Mucosa of rectum (tissue), 2 donors: ENCODE measurements at regions not wholly inside any gene's neighbourhood (a gene's known extent, or its start where the extent isn't known, plus 50 kb on each side); places are given as distances from the start of the nearest gene placed in this dataset.

Experiments
- H3K27ac ChIP-seq, 2 donors: one replicate each; pipeline ENCODE4 v1.7.0; 2013; ENCODE audit warnings: inconsistent platforms in 2 of 2, low read depth in 2 of 2, low read length in 2 of 2
- H3K27me3 ChIP-seq, 2 donors: one replicate each; pipeline ENCODE4 v1.7.0; 2013; ENCODE audit warnings: low read length in 2 of 2; ENCODE audit not compliant: control insufficient read depth in 2 of 2, insufficient read depth in 2 of 2
- H3K36me3 ChIP-seq, 2 donors: one replicate each; pipeline ENCODE4 v1.7.0; 2013; ENCODE audit warnings: low read length in 2 of 2; ENCODE audit not compliant: control insufficient read depth in 2 of 2, insufficient read depth in 2 of 2
- H3K4me1 ChIP-seq, 2 donors: one replicate each; pipeline ENCODE4 v1.7.0; 2013; ENCODE audit warnings: low read length in 2 of 2, mild to moderate bottlenecking in 1 of 2; ENCODE audit not compliant: control insufficient read depth in 2 of 2, insufficient read depth in 2 of 2
- H3K4me3 ChIP-seq, 2 donors: one replicate each; pipeline ENCODE4 v1.7.0; 2013; ENCODE audit warnings: low read length in 2 of 2
- H3K9ac ChIP-seq, 2 donors: one replicate each; pipeline ENCODE4 v1.7.0; 2013; ENCODE audit warnings: low read length in 2 of 2, low read depth in 1 of 2, mild to moderate bottlenecking in 1 of 2
- H3K9me3 ChIP-seq, 2 donors: one replicate each; pipeline ENCODE4 v1.7.0; 2013; ENCODE audit warnings: low read length in 2 of 2; ENCODE audit not compliant: control insufficient read depth in 2 of 2
- donor health status: healthy.
- donor health status: Normal muscosa, but diverticular disease.

- no peak overlapping the region for H3K9ac ChIP-seq
- no peak overlapping the region for H3K4me3 ChIP-seq
- no peak overlapping the region for H3K27ac ChIP-seq
- H3K4me1 ChIP-seq = no peaks in the 10 kb centered on the region
- H3K36me3 ChIP-seq = no peaks in the 10 kb centered on the region
- H3K27me3 ChIP-seq = no peaks in the 10 kb centered on the region
- H3K9me3 ChIP-seq = no peaks in the 10 kb centered on the region
These were observed 343.2 kb upstream of the ZP4 start for GRCh38 chr1:238233966-238234365.

GRCh38 chr1:238232084-238232710, 341.5 kb upstream of the ZP4 start:
- H3K9ac ChIP-seq = no peak overlapping the region
- no peak overlapping the region for H3K4me3 ChIP-seq
- no peaks in the 10 kb centered on the region for H3K4me1 ChIP-seq
- H3K27me3 ChIP-seq = no peaks in the 10 kb centered on the region
- no peak overlapping the region for H3K27ac ChIP-seq
- no peaks in the 10 kb centered on the region for H3K36me3 ChIP-seq
- H3K9me3 ChIP-seq = no peaks in the 10 kb centered on the region

- no peaks in the 10 kb centered on the region for H3K4me1 ChIP-seq
- H3K36me3 ChIP-seq = no peaks in the 10 kb centered on the region
- no peaks in the 10 kb centered on the region for H3K9me3 ChIP-seq
- no peak overlapping the region for H3K4me3 ChIP-seq
- H3K9ac ChIP-seq = no peak overlapping the region
- no peak overlapping the region for H3K27ac ChIP-seq
- H3K27me3 ChIP-seq = no peaks in the 10 kb centered on the region
These were observed 336.1 kb upstream of the ZP4 start for GRCh38 chr1:238226810-238227209.

DNA sequence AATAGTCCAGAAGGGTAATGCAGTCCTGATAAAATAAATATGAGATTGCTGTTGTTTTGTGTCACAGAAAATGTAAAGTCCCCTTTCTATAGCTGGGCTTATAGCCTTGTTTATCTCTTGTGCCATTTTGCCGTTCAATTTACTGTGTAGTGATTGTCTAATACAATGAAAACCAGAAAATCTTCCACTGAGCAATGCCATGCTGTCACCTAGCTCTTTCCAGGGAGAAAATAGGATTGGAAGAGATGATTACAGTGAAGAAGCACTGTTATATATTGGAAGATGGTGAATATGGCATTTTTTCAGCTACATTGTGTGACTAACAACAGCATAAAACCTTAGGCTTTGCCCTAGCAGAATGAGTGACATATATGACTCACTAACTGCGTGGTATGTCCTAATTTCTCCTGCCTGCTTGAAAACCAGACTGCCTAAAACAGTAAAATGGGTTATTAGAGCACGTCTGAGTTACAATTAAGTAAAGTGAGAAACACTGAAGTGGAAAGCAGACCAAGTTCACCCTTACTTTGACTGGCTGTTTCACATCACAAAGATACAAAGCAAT, 332.4 kb upstream of the ZP4 start:
- no peak overlapping the region for H3K4me3 ChIP-seq
- no peaks in the 10 kb centered on the region for H3K9me3 ChIP-seq
- no peaks in the 10 kb centered on the region for H3K27me3 ChIP-seq
- H3K36me3 ChIP-seq = no peaks in the 10 kb centered on the region
- no peaks in the 10 kb centered on the region for H3K4me1 ChIP-seq
- H3K9ac ChIP-seq = no peak overlapping the region
- no peak overlapping the region for H3K27ac ChIP-seq

DNA sequence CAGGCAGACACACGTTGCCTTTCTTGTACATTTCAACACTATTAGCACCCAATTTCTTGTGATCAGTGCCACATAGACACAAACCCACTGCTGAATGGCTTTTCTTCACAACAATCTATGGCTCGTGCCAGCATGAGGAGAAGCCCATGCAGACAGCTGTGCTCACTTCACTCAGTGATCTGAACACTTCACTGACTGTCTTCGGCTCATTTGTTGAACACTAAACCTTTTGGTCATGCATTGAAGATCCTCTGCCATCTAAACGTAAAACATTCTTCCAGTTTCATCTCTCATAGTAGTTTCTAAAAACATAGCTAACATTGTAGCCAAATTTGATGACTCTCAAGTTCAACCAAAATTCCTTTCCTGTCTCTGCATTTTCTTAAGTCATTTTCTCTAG, 331.0 kb upstream of the ZP4 start:
- H3K9me3 ChIP-seq = no peaks in the 10 kb centered on the region
- no peak overlapping the region for H3K9ac ChIP-seq
- no peak overlapping the region for H3K27ac ChIP-seq
- no peaks in the 10 kb centered on the region for H3K36me3 ChIP-seq
- no peaks in the 10 kb centered on the region for H3K4me1 ChIP-seq
- H3K4me3 ChIP-seq = no peak overlapping the region
- H3K27me3 ChIP-seq = no peaks in the 10 kb centered on the region

GRCh38 chr1:238214449-238214848, 323.7 kb upstream of the ZP4 start:
- Histone ChIP-seq H3K27ac (no peak overlapping the region), H3K36me3 (no peaks in the 10 kb centered on the region), H3K4me1 (no peaks in the 10 kb centered on the region), H3K4me3 (no peak overlapping the region), H3K9me3 (no peaks in the 10 kb centered on the region), H3K9ac (no peak overlapping the region), H3K27me3 (no peaks in the 10 kb centered on the region)

GRCh38 chr1:238205045-238205662, 314.4 kb upstream of the ZP4 start:
- Histone ChIP-seq H3K27me3 (no peaks in the 10 kb centered on the region), H3K9me3 (no peaks in the 10 kb centered on the region), H3K36me3 (no peaks in the 10 kb centered on the region), H3K27ac (no peak overlapping the region), H3K9ac (no peak overlapping the region), H3K4me1 (no peaks in the 10 kb centered on the region), H3K4me3 (no peak overlapping the region)

DNA sequence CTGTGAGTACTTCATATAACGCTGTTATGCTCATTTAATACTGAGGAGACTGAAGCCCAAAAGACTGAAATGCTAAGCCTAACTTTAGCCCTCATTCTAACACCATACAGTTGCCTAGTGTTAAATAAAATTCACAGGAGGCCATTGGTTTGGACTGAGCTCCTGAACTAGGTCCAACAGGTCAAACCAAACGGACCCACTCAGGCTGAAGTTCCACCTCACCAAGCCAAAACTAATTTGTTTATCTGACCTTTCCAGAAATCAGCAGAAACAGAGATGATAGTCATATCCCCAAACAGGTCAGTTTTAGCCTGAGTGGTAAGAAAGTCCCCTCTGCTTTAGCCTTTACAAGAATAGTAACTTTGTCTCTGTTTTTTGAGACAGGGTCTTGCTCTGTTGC, 311.3 kb upstream of the ZP4 start:
- Histone ChIP-seq H3K36me3 (no peaks in the 10 kb centered on the region), H3K27ac (no peak overlapping the region), H3K9ac (no peak overlapping the region), H3K27me3 (no peaks in the 10 kb centered on the region), H3K9me3 (no peaks in the 10 kb centered on the region), H3K4me1 (no peaks in the 10 kb centered on the region), H3K4me3 (no peak overlapping the region)

DNA sequence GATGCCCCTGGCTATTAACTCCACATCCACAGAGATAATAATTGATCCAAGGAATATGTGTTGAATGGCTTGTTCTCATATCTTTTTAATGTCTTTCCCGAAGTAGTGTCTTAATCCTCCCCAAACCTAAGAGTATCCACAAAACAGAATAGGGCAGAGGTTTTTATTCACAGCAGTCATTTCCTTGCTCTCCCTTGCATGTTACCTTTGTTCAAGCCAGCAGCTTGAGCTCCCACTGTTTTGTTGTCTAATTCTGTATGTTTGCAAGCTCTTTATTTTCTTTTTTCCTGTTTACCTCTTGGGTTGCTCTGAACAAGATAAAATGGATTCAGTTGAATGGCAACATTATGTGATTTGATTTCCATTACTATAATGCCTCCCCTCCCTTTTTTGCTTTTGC, 308.6 kb upstream of the ZP4 start:
- no peaks in the 10 kb centered on the region for H3K9me3 ChIP-seq
- H3K4me1 ChIP-seq = no peaks in the 10 kb centered on the region
- no peak overlapping the region for H3K4me3 ChIP-seq
- no peak overlapping the region for H3K9ac ChIP-seq
- H3K36me3 ChIP-seq = no peaks in the 10 kb centered on the region
- H3K27ac ChIP-seq = no peak overlapping the region
- no peaks in the 10 kb centered on the region for H3K27me3 ChIP-seq

GRCh38 chr1:238196516-238196915, 305.8 kb upstream of the ZP4 start:
- H3K27me3 ChIP-seq = no peaks in the 10 kb centered on the region
- no peaks in the 10 kb centered on the region for H3K36me3 ChIP-seq
- H3K9ac ChIP-seq = no peak overlapping the region
- H3K4me1 ChIP-seq = no peaks in the 10 kb centered on the region
- H3K4me3 ChIP-seq = no peak overlapping the region
- H3K9me3 ChIP-seq = no peaks in the 10 kb centered on the region
- H3K27ac ChIP-seq = no peak overlapping the region
